AG10803 (cell line): ENCODE measurements at regions not wholly inside any gene's neighbourhood (a gene's known extent, or its start where the extent isn't known, plus 50 kb on each side); places are given as distances from the start of the nearest gene placed in this dataset.

Experiments used
- DNase-seq: peaks from one replicate; pipeline ENCODE4 v3.0.0; 2010; ENCODE audit warnings: low read depth
- H3K4me3 ChIP-seq: 2 replicates; pipeline ENCODE4 v1.5.1; 2011; ENCODE audit warnings: mild to moderate bottlenecking, low read length, control low read depth
- CTCF ChIP-seq: conservative IDR thresholded peaks from 2 replicates; pipeline ENCODE4 v1.5.1; 2011; ENCODE audit warnings: mild to moderate bottlenecking, low read length, control low read depth, inconsistent platforms

- no peak overlapping the region for H3K4me3 ChIP-seq
- TF ChIP-seq CTCF: no peak
- no peak for DNase-seq
Observed at GRCh38 chr1:229853751-229854150, 213.3 kb upstream of the GALNT2 start.

- DNase-seq: no peak
- no peak for TF ChIP-seq CTCF
Observed at GRCh38 chr1:229854620-229855019, 212.4 kb upstream of the GALNT2 start.

GRCh38 chr1:229856009-229856650 lies 210.9 kb upstream of the GALNT2 start:
- no peak for DNase-seq

More at GRCh38 chr1:229854620-229855019, 212.4 kb upstream of the GALNT2 start:
- H3K4me3 ChIP-seq: no peak overlapping the region

GRCh38 chr1:229857585-229857984 lies 209.5 kb upstream of the GALNT2 start:
- no peak overlapping the region for H3K4me3 ChIP-seq
- TF ChIP-seq CTCF: no peak
- DNase-seq: no peak

More at GRCh38 chr1:229856009-229856650, 210.9 kb upstream of the GALNT2 start:
- peak overlapping the region; percentile 33 for H3K4me3 ChIP-seq
- no peak for TF ChIP-seq CTCF

- TF ChIP-seq CTCF: no peak
- no peak for DNase-seq
- no peak overlapping the region for H3K4me3 ChIP-seq
Observed at GRCh38 chr1:229859026-229859425, 208.0 kb upstream of the GALNT2 start.

GRCh38 chr1:229860926-229861325 lies 206.1 kb upstream of the GALNT2 start:
- no peak for DNase-seq
- TF ChIP-seq CTCF: no peak
- no peak overlapping the region for H3K4me3 ChIP-seq

GRCh38 chr1:229862017-229862774 lies 204.8 kb upstream of the GALNT2 start:
- H3K4me3 ChIP-seq: no peak overlapping the region
- no peak for DNase-seq
- TF ChIP-seq CTCF: no peak
